T47D (cell line): ENCODE measurements at regions not wholly inside any gene's neighbourhood (a gene's known extent, or its start where the extent isn't known, plus 50 kb on each side); places are given as distances from the start of the nearest gene placed in this dataset.
"Not testable (repeated sequence)": the region's sequence is repeated elsewhere in the genome, so short reads cannot be mapped to it uniquely, and the experiment has no call there.

ENCODE experiments used
- DNase-seq, 2 experiments: peaks; one replicate each; pipeline versions ENCODE4 v3.0.0 to v3.0.0-alpha.2; 2011 to 2012; ENCODE audit warnings: low read depth in 1 of 2, low spot score in 1 of 2
- JUND ChIP-seq: IDR thresholded peaks from 2 replicates; pipeline ENCODE4 v1.6.1; 2012; ENCODE audit warnings: low read depth
- in situ Hi-C: cut with HindIII; loops from 2 replicates; pipeline ENCODE4 v1.10.0; 2016; ENCODE audit warnings: low sequenced_read_pairs, low pct_unique_long_range_greater_than_20kb

DNA sequence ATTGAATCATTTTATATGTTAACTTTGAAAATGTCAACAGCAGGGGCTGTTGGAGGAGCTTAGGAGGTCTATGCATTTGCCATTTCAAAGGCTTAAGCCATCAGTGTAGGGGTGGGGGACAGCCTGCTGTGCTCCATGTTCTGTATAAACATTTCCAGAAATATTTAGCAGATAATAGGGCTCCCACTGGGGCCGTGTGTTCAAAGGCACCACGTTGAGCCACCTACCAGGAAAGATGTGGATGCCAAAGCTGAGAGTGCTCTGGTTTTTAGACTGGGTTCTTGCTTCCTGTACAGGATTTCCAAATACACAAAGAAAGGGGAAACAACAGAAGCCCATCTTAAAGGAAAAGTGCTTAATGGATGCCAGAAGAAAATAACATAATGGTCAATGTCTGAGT, 219.5 kb downstream of the CENPC start:
- in situ Hi-C loops: no loop called here
- TF ChIP-seq JUND: no peak
- no peak for DNase-seq

DNA sequence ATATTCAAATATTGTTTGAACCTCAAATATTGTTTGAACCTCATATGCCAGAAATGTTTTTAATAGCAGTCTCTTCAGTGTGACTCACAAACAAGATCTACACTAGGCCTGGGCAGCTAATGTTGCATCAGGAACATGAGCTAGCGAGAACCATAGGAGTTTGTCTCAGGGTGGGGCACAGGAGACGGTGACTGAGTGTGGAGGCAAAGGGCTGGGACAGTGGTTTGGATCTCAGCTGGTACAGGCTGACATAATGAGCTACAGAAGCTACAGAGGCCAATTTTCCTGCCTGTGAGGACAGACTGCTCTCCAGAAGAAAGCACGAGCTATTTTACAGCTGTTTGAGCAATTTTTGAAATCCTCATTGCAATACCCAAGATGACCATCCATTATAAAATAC, 224.7 kb downstream of the CENPC start:
- in situ Hi-C loops: no loop called here
- DNase-seq: no peak
- no peak for TF ChIP-seq JUND

DNA sequence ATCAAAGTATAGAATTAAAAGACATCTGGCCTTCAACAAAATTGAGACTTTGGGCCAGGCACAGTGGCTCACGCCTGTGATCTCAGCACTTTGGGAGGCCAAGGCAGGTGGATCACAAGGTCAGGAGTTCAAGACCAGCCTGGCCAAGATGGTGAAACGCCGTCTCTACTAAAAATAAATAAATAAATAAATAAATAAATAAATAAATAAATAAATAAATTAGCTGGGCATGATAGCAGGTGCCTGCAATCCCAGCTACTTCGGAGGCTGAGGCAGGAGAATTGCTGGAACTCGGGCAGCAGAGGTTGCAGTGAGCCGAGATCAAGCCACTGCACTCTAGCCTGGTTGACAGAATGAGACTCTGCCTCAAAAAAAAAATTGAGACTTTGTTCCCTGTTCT, 225.7 kb downstream of the CENPC start:
- DNase-seq, in situ Hi-C loops: not testable (repeated sequence)

DNA sequence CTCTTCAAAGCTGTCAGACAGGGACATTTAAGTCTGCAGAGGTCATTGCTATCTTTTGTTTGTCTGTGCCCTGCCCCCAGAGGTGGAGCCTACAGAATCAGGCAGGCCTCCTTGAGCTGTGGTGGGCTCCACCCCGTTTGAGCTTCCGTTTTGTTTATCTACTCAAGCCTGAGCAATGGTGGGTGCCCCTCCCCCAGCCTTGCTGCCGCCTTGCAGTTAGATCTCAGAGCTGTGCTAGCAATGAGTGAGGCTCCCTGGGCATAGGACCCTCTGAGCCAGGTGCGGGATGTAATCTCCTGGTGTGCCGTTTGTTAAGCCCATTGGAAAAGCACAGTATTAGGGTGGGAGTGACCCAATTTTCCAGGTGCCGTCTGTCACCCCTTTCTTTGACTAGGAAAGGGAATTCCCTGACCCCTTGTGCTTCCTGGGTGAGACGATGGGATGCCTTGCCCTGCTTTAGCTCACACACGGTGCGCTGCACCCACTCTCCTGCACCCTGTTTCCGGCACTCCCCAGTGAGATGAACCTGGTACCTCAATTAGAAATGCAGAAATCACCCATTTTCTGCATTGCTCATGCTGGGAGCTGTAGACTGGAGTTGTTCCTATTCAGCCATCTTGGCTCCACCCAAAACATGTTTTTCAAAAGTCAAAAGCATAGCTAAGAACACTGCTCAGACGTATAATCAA, 244.7 kb downstream of the CENPC start:
- in situ Hi-C loops, DNase-seq: not testable (repeated sequence)

DNA sequence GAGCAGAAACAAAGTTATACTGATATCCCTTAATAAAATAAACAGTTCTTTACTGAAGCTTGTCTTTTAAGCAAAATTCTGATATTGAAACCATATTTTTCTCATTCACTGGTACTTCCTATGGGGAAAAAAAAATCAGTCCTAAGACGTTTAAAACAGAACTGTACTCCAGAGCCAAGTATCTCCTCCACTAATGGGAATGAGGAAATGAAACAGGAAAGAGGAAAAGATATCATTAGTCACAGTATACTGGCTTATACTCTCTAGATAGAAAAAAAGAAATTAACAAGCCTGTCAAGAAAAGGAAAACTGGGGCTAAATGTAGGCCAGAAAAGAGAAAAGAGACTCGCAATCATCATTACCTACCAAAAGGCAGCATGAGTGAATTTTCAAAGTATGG, 252.7 kb downstream of the CENPC start:
- in situ Hi-C loops: no loop called here
- DNase-seq: no peak

DNA sequence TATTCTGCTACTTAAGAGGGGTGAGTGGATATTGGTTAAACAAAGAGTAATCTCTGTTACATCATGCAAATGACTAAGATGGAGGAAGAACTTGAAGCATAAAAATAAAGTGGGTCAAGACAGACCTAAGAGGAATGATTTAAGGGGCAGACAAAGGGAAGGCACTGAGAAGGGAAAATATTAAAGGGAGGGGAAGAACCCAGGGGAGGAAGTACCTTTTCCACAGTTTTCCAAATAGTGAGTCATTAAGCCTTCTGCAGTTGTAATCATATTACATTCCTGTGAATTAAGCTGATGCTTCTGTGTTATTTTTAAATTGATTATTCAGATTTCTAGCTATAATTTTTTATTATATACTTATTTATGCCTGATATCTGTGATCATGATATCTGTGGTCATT, 253.3 kb downstream of the CENPC start:
- no peak for TF ChIP-seq JUND
- in situ Hi-C loops: no loop called here
- DNase-seq: no peak

More for the DNA sequence above, 252.7 kb downstream of the CENPC start:
- TF ChIP-seq JUND: no peak

DNA sequence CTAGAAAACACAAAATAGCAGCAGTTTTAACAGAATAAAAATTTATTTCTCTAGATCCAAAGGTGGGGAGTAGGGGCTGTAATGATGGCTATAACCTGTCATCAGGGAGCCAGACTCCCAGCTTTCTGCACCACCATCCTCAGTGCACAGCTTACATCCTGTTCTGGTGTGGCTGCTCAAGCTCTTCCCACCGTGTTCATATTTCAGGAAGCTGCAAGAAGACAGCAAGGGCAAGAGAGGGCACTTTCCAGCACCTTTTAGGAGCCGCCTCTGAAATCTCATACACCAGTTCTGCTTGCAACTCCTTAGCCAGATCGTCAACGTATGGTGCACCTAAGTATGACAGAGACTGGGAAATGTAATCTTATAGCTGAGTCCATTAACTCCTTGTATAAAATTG, 253.7 kb downstream of the CENPC start:
- in situ Hi-C loops: no loop called here
- DNase-seq: no peak
- TF ChIP-seq JUND: no peak

DNA sequence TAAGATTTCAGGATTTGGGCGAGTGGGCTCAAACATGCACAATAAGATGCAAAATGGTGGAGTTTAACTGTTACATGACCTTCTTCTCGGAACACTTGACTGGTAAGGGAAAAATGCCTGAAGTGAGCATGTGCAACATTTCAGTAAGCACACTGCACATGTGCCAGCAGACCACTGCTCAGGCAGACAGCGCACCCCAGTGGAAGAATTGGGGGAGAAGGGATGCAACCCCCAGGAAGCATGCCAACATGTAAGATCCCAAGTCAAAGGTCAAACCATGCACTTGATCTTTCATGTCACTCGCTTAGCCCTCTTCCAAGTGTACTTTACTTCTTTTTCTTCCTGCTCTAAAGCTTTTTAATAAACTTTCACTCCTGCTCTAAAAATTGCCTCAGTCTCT, 256.3 kb downstream of the CENPC start:
- TF ChIP-seq JUND: no peak
- in situ Hi-C loops: no loop called here
- DNase-seq: peak in 1 of 2 experiments; percentile 50

DNA sequence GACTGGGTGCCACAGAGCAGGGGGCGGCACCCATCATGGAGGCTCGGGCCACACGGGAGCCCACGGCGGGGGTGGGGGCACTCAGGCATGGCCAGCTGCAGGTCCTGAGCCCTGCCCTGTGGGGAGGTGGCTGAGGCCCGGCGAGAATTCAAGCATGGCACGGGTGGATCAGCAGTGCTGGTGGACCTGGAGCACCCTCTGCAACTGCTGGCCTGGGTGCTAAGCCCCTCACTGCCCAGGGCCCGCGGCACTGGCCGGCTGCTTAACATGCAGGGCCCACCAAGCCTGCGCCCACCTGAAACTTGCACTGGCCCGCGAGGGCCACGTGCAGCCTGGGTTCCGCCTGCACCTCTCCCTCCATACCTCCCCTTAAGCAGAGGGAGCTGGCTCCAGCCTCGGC, 258.6 kb downstream of the CENPC start:
- no peak for DNase-seq
- in situ Hi-C loops: no loop called here
- no peak for TF ChIP-seq JUND

DNA sequence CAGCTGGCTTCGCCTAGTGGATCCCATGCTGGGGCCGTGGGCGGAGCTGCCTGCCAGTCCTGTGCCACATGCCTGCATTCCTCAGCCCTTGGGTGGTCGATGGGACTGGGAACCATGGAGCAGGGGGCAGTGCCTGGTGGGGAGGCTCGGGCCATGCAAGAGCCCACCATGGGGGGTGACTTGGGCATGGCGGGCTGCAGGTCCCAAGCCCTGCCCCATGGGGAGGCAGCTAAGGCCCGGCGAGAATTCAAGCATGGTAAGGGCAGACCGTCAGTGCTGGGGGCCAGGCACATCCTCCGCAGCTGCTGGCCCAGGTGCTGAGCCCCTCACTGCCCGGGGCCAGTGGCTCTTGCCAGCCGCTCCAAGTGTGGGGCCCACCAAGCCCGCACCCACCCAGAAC, 262.6 kb downstream of the CENPC start:
- TF ChIP-seq JUND: no peak
- no peak for DNase-seq
- in situ Hi-C loops: no loop called here

DNA sequence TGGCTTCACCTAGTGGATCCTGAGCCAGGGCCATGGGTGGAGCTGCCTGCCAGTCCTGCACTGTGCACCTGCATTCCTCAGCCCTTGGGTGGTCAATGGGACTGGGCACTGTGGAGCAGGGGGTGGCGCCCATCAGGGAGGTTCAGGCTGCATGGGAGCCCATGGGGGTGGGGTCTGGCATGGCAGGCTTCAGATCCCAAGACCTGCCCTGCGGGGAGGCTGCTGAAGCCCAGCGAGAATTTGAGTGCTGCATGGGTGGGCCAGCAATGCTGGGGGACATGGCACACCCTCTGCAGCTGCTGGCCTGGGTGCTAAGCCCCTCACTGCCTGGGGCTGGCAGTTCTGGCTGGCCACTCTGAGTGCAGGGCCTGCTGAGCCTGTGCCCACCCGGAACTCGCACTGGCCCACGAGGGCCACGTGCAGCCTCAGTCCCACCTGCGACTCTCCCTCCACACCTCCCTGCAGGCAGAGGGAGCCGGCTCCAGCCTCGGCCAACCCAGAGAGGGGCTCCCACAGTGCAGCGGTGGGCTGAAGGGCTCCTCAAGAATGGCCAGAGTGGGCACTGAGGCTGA, 270.0 kb downstream of the CENPC start:
- in situ Hi-C loops: no loop called here
- no peak for DNase-seq
- TF ChIP-seq JUND: no peak

DNA sequence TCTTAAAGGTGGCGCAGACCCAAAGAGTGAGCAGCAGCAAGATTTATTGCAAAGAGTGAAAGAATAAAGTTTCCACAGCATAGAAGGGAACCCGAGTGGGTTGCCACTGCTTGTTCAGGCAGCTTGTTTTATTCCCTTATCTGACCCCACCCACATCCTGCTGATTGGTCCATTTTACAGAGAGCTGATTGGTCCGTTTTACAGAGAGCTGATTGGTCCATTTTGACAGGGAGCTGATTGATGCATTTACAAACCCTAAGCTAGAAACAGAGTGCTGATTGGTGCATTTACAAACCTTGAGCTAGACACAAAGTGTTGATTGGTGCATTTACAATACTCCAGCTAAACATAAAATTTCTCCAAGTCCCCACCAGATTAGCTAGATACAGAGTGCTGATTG, 270.6 kb downstream of the CENPC start:
- DNase-seq, in situ Hi-C loops: not testable (repeated sequence)

DNA sequence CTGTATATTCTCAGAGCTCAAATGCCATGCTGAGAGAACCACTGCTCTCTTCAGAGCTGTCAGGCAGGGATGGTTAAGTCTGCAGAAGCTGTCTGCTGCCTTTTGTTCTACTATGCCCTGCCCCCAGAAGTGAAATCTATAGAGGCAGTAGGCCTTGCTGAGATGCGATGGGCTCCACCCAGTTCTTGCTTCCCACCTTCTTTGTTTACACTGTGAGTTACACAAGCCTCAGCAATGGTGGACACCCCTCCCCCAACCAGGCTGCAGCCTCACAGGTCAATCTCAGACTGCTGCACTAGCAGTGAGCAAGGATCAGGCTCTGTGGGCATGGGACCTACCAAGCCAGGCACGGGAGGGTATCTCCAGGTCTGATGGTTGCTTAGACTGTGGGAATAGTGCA, 271.6 kb downstream of the CENPC start:
- in situ Hi-C loops: no loop called here
- DNase-seq: no peak
- no peak for TF ChIP-seq JUND

DNA sequence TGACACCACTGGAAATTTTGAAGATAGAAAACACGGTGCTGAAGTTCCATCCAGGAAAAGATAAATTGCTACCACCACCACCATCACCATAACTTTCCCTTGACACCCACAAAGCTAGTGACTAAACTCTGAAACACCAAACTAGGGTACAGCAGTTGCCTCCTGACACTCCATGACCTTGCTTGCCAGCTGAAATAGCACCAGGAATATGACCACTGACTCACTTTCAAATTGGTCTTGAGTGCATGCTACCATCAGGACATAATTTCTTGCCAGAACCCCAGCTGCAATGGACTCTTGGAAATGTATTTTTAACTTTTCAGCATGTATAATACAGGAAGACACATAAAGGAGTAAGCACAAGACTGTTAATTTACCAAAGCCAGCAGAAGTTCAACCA, 283.3 kb downstream of the CENPC start:
- in situ Hi-C loops: no loop called here
- TF ChIP-seq JUND: no peak
- DNase-seq: no peak
